ENCODE measurements at regions not wholly inside any gene's neighbourhood (a gene's known extent, or its start where the extent isn't known, plus 50 kb on each side); places are given as distances from the start of the nearest gene placed in this dataset.

DNA sequence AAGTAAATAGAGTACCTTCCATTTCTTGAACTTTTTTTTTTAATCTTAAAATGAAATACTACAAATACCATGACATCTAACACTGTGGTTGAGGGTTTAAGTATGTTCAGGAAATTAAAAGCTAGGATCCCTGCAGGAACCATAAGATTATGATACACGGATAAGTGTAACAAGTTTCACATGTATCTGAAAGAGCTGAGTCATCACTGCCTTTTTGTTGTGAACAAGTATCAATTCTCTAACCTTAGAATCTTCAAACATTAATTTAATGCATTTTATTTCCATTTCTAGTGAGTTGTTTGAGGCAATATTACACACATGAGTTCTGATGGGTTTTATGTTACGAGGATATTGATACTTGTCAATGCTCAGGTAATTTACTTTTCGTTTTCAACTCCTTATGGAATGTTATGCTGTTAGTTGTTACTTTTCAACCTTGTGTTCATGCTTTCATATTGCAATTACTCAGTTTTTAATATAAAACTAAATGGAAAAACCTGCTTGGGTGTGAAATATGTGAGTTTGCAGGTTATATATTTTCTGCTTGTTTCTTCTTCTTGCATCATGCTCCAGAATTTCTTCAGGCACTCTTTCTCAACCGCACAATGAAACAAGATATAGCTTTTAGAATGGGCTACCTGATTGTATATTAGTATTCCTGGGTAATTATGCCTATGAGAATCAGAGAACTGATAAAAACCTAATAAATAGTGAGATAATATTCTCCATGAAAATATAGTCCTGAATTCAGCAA lies 361.3 kb upstream of the MTNR1B start:
- Histone ChIP-seq H3K27ac (ENCODE audit: low read depth) (0 out of 2 replicates have a peak overlapping the region, but pooled peaks have one; percentile 18), H3K9me2 (ENCODE audit: insufficient read depth) (no peaks in the 10 kb centered on the region), H3K4me3 (no peak overlapping the region), H4K20me1 (replicated peaks; ENCODE audit: insufficient read depth) (no peaks in the 10 kb centered on the region), H2AFZ (no peak overlapping the region), H3K4me2 (no peak overlapping the region), H3K79me2 (replicated peaks; ENCODE audit: insufficient read depth) (no peaks in the 10 kb centered on the region), H3K4me1 (ENCODE audit: insufficient read depth) (no peaks in the 10 kb centered on the region), H3F3A (replicated peaks; ENCODE audit: low read depth) (no peaks in the 10 kb centered on the region), H3K36me3 (ENCODE audit: insufficient read depth) (no peaks in the 10 kb centered on the region), H3K27me3 (ENCODE audit: insufficient read depth) (no peaks in the 10 kb centered on the region)
- peak overlapping the region; percentile 72 for H3K27ac Mint-ChIP-seq
- no peak for DNase-seq (ENCODE audit: low spot score)
- no peaks in the 10 kb centered on the region for H3K36me3 Mint-ChIP-seq (ENCODE audit: low read depth)
- TF ChIP-seq STAT1 (IDR thresholded peaks at IDR 0.05; ENCODE audit: unreplicated experiment) (no peak), POLR2AphosphoS5 (IDR thresholded peaks at IDR 0.05; ENCODE audit: low read depth) (no peak)
- TF ChIP-seq, protein P1, sequence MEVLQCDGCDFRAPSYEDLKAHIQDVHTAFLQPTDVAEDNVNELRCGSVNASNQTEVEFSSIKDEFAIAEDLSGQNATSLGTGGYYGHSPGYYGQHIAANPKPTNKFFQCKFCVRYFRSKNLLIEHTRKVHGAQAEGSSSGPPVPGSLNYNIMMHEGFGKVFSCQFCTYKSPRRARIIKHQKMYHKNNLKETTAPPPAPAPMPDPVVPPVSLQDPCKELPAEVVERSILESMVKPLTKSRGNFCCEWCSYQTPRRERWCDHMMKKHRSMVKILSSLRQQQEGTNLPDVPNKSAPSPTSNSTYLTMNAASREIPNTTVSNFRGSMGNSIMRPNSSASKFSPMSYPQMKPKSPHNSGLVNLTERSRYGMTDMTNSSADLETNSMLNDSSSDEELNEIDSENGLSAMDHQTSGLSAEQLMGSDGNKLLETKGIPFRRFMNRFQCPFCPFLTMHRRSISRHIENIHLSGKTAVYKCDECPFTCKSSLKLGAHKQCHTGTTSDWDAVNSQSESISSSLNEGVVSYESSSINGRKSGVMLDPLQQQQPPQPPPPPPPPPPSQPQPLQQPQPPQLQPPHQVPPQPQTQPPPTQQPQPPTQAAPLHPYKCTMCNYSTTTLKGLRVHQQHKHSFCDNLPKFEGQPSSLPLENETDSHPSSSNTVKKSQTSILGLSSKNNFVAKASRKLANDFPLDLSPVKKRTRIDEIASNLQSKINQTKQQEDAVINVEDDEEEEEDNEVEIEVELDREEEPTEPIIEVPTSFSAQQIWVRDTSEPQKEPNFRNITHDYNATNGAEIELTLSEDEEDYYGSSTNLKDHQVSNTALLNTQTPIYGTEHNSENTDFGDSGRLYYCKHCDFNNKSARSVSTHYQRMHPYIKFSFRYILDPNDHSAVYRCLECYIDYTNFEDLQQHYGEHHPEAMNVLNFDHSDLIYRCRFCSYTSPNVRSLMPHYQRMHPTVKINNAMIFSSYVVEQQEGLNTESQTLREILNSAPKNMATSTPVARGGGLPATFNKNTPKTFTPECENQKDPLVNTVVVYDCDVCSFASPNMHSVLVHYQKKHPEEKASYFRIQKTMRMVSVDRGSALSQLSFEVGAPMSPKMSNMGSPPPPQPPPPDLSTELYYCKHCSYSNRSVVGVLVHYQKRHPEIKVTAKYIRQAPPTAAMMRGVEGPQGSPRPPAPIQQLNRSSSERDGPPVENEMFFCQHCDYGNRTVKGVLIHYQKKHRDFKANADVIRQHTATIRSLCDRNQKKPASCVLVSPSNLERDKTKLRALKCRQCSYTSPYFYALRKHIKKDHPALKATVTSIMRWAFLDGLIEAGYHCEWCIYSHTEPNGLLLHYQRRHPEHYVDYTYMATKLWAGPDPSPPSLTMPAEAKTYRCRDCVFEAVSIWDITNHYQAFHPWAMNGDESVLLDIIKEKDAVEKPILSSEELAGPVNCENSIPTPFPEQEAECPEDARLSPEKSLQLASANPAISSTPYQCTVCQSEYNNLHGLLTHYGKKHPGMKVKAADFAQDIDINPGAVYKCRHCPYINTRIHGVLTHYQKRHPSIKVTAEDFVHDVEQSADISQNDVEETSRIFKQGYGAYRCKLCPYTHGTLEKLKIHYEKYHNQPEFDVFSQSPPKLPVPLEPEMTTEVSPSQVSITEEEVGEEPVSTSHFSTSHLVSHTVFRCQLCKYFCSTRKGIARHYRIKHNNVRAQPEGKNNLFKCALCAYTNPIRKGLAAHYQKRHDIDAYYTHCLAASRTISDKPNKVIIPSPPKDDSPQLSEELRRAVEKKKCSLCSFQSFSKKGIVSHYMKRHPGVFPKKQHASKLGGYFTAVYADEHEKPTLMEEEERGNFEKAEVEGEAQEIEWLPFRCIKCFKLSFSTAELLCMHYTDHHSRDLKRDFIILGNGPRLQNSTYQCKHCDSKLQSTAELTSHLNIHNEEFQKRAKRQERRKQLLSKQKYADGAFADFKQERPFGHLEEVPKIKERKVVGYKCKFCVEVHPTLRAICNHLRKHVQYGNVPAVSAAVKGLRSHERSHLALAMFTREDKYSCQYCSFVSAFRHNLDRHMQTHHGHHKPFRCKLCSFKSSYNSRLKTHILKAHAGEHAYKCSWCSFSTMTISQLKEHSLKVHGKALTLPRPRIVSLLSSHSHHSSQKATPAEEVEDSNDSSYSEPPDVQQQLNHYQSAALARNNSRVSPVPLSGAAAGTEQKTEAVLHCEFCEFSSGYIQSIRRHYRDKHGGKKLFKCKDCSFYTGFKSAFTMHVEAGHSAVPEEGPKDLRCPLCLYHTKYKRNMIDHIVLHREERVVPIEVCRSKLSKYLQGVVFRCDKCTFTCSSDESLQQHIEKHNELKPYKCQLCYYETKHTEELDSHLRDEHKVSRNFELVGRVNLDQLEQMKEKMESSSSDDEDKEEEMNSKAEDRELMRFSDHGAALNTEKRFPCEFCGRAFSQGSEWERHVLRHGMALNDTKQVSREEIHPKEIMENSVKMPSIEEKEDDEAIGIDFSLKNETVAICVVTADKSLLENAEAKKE (CRISPR knock-in tag; IDR thresholded peaks at IDR 0.05): no peak
- peaks cover 14% of the 10 kb centered on the region for H3K4me1 Mint-ChIP-seq
- no peak overlapping the region for H3K4me3 Mint-ChIP-seq
- no peaks in the 10 kb centered on the region for H3K27me3 Mint-ChIP-seq (ENCODE audit: insufficient read depth, low read depth, poor library complexity)
- no peak for ATAC-seq
- H3K9me3 Mint-ChIP-seq: no peaks in the 10 kb centered on the region

DNA sequence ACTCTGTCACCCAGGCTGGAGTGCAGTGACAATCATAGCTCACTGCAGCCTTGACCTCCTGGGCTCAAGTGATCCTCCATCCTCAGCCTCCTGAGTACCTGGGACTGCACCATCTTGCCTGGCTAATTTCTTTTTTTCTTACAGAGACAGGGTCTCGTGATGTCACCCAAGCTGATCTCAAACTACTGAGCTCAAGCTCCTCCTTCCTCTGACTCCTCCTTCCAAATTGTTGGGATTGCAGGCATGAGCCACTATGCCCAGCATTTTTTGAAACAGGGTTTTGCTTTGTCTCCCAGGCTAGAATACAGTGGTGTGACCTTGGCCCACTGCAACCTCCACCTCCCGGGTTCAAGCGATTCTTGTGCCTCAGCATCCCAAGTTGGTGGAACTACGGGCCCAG lies 358.3 kb upstream of the MTNR1B start:
- H3K79me2 ChIP-seq (replicated peaks; ENCODE audit: insufficient read depth): no peaks in the 10 kb centered on the region; the same call in 1 of the 2 replicates
- Mint-ChIP-seq H3K36me3 (ENCODE audit: low read depth) (peaks cover 7% of the 10 kb centered on the region; the same call in 2 of the 3 replicates), H3K27ac (no peak overlapping the region; the same call in 1 of the 2 replicates), H3K27me3 (ENCODE audit: insufficient read depth, low read depth, poor library complexity) (peaks cover 1% of the 10 kb centered on the region), H3K4me3 (no peak overlapping the region), H3K9me3 (peaks cover 4% of the 10 kb centered on the region; the same call in 1 of the 3 replicates), H3K4me1 (peaks cover 7% of the 10 kb centered on the region; the same call in 1 of the 3 replicates)
- H3K4me3 ChIP-seq: no peak overlapping the region
- H3F3A ChIP-seq (replicated peaks; ENCODE audit: low read depth): no peaks in the 10 kb centered on the region
- H3K36me3 ChIP-seq (ENCODE audit: insufficient read depth): no peaks in the 10 kb centered on the region
- H4K20me1 ChIP-seq (replicated peaks; ENCODE audit: insufficient read depth): no peaks in the 10 kb centered on the region
- H3K27me3 ChIP-seq (ENCODE audit: insufficient read depth): no peaks in the 10 kb centered on the region
- H3K4me1 ChIP-seq (ENCODE audit: insufficient read depth): no peaks in the 10 kb centered on the region
- H3K4me2 ChIP-seq: no peak overlapping the region
- ATAC-seq: no peak; the same call in 2 of the 3 replicates
- no peak overlapping the region for H2AFZ ChIP-seq
- no peak overlapping the region for H3K27ac ChIP-seq (ENCODE audit: low read depth)
- DNase-seq (ENCODE audit: low spot score): peak; percentile 49
- TF ChIP-seq CREB1 (CRISPR knock-in tag; IDR thresholded peaks at IDR 0.05; ENCODE audit: low read depth) (no peak), POLR2AphosphoS5 (IDR thresholded peaks at IDR 0.05; ENCODE audit: low read depth) (no peak), EZH2phosphoT487 (IDR thresholded peaks at IDR 0.05; ENCODE audit: unreplicated experiment) (no peak), NANOG (IDR thresholded peaks at IDR 0.05; ENCODE audit: borderline replicate concordance) (no peak), JUNB (IDR thresholded peaks at IDR 0.05; ENCODE audit: unreplicated experiment) (no peak)
- TF ChIP-seq, protein P2, sequence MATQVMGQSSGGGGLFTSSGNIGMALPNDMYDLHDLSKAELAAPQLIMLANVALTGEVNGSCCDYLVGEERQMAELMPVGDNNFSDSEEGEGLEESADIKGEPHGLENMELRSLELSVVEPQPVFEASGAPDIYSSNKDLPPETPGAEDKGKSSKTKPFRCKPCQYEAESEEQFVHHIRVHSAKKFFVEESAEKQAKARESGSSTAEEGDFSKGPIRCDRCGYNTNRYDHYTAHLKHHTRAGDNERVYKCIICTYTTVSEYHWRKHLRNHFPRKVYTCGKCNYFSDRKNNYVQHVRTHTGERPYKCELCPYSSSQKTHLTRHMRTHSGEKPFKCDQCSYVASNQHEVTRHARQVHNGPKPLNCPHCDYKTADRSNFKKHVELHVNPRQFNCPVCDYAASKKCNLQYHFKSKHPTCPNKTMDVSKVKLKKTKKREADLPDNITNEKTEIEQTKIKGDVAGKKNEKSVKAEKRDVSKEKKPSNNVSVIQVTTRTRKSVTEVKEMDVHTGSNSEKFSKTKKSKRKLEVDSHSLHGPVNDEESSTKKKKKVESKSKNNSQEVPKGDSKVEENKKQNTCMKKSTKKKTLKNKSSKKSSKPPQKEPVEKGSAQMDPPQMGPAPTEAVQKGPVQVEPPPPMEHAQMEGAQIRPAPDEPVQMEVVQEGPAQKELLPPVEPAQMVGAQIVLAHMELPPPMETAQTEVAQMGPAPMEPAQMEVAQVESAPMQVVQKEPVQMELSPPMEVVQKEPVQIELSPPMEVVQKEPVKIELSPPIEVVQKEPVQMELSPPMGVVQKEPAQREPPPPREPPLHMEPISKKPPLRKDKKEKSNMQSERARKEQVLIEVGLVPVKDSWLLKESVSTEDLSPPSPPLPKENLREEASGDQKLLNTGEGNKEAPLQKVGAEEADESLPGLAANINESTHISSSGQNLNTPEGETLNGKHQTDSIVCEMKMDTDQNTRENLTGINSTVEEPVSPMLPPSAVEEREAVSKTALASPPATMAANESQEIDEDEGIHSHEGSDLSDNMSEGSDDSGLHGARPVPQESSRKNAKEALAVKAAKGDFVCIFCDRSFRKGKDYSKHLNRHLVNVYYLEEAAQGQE (IDR thresholded peaks at IDR 0.05; ENCODE audit: unreplicated experiment): no peak
- TF ChIP-seq, protein P3, sequence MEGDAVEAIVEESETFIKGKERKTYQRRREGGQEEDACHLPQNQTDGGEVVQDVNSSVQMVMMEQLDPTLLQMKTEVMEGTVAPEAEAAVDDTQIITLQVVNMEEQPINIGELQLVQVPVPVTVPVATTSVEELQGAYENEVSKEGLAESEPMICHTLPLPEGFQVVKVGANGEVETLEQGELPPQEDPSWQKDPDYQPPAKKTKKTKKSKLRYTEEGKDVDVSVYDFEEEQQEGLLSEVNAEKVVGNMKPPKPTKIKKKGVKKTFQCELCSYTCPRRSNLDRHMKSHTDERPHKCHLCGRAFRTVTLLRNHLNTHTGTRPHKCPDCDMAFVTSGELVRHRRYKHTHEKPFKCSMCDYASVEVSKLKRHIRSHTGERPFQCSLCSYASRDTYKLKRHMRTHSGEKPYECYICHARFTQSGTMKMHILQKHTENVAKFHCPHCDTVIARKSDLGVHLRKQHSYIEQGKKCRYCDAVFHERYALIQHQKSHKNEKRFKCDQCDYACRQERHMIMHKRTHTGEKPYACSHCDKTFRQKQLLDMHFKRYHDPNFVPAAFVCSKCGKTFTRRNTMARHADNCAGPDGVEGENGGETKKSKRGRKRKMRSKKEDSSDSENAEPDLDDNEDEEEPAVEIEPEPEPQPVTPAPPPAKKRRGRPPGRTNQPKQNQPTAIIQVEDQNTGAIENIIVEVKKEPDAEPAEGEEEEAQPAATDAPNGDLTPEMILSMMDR (conservative IDR thresholded peaks at IDR 0.05; ENCODE audit: low read depth in 2 of 2): no peak
- no peaks in the 10 kb centered on the region for H3K9me2 ChIP-seq (ENCODE audit: insufficient read depth)

Measured in GM23338 (cell line).